Activated CD4-positive, alpha-beta T cell treated with anti-CD3 and anti-CD28 coated beads for 36 hours (primary cell): ENCODE measurements at regions not wholly inside any gene's neighbourhood (a gene's known extent, or its start where the extent isn't known, plus 50 kb on each side); places are given as distances from the start of the nearest gene placed in this dataset.

Source experiments
- ATAC-seq: fragments of 200-7000 bp; cut with Tn5 transposase; one replicate; pipeline ENCODE4 v1.10.0; 2021; ENCODE audit warnings: mild to moderate bottlenecking, moderate library complexity
- CTCF ChIA-PET: fragments of 350-600 bp; sonication (Branson Sonifier 250); formaldehyde crosslinking; loops from one replicate; lab custom pipeline; 2021; ENCODE audit warnings: antibody characterized with exemption; lab: Charles Lee
- POLR2A ChIA-PET: fragments of 350-600 bp; sonication (Branson Sonifier 250); formaldehyde crosslinking; loops from one replicate; lab custom pipeline; 2021; ENCODE audit warnings: antibody characterized with exemption, inconsistent platforms; lab: Charles Lee
- DNase-seq: peaks from one replicate; pipeline ENCODE4 v3.0.0-alpha.2; 2020
- H3K27ac Mint-ChIP-seq: one replicate; pipeline ENCODE4 v1.8.0; 2021; ENCODE audit warnings: mixed read lengths
- H3K27me3 Mint-ChIP-seq: one replicate; pipeline ENCODE4 v1.8.0; 2021; ENCODE audit warnings: mixed read lengths
- H3K36me3 Mint-ChIP-seq: one replicate; pipeline ENCODE4 v1.8.0; 2021; ENCODE audit warnings: low read depth, mixed read lengths
- H3K4me1 Mint-ChIP-seq: one replicate; pipeline ENCODE4 v1.8.0; 2021; ENCODE audit warnings: mixed read lengths
- H3K4me3 Mint-ChIP-seq: one replicate; pipeline ENCODE4 v1.8.0; 2021; ENCODE audit warnings: mild to moderate bottlenecking, moderate library complexity, mixed read lengths
- H3K9me3 Mint-ChIP-seq: one replicate; pipeline ENCODE4 v1.8.0; 2021; ENCODE audit warnings: low read depth, mixed read lengths
- intact Hi-C, 2 experiments: fragments of 100-400 bp; cut with DNase I in 1 of 2; cut with micrococcal nuclease in 1 of 2; formaldehyde crosslinking; loops; one replicate each; pipeline versions ENCODE4 v1.14.2 to v1.15.1; 2022 to 2024; cut with DNase I, micrococcal nuclease

DNA sequence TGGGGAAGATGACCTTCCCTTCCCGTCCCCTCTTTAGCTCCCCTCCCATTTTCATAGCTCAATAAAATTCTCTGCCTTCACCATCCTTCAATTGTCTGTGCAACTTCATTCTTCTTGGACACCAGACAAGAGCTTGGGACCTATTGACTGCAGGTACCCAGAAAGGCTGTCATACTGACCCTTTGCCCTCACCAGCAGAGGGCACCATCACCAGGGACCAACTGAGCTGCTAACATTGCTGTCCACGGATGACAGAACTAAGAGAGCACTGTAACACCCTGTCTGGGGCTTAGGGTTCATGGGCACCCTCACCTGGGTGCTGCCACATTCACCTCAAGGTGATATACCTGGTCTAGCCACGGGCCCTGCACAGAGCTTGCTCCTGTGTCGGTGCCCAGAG lies 141.3 kb upstream of the VCX3B start:
- peak; percentile 3 for DNase-seq
- no peaks in the 10 kb centered on the region for H3K4me1 Mint-ChIP-seq
- CTCF ChIA-PET = interaction anchor here (0.6 kb wide), 1 partner anchor 71 kb away, joined by 4 read pairs; no protein-coding TSS in a partner anchor
- no peak overlapping the region for H3K27ac Mint-ChIP-seq
- no peak for ATAC-seq
- peaks cover 7% of the 10 kb centered on the region for H3K9me3 Mint-ChIP-seq
- H3K4me3 Mint-ChIP-seq = no peak overlapping the region
- POLR2A ChIA-PET = no interaction called here
- no peaks in the 10 kb centered on the region for H3K36me3 Mint-ChIP-seq
- H3K27me3 Mint-ChIP-seq = no peaks in the 10 kb centered on the region
- intact Hi-C loops = no loop called here

DNA sequence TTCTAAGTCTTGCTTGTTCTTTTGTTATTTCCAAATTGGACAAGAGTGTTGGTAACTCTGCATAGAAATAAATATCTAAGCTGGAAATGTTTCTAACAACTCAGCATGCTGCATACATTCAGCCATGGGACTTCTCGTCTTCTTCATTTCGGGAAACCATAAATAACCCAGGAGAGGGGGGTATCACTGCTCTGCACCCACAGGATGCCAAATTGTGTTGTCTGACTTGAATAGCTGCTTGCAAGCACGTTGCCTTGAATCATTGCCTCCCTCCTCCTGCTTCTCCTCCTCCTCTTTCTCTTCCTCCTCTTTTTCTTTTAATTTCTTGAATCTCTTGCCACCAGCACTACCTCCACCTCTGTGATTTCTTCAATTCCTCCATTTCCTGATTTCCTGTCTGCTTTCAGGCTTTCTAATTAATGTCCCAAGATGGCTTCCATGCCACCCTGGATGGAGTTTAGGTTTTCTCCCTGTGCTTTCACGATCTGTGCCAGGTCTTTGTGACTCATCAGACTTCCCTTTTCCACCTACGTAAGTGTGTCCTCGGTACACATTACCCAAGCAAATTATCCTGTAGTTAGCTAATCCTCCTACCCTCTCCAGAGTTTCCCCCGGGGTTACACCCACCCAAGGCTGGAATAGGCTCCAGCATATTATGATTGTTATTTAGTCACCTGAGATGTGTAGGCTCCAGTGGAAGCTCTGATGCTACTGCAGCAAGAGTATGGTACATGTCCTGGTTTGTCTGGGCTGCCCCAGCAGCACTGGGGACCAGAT lies 122.6 kb upstream of the VCX3B start:
- intact Hi-C loops = no loop called here
- no peak for DNase-seq
- CTCF ChIA-PET = no interaction called here
- Mint-ChIP-seq H3K36me3 (no peaks in the 10 kb centered on the region), H3K4me3 (no peak overlapping the region), H3K27ac (no peak overlapping the region), H3K27me3 (no peaks in the 10 kb centered on the region), H3K9me3 (peaks cover 4% of the 10 kb centered on the region), H3K4me1 (no peaks in the 10 kb centered on the region)
- POLR2A ChIA-PET = no interaction called here
- no peak for ATAC-seq

DNA sequence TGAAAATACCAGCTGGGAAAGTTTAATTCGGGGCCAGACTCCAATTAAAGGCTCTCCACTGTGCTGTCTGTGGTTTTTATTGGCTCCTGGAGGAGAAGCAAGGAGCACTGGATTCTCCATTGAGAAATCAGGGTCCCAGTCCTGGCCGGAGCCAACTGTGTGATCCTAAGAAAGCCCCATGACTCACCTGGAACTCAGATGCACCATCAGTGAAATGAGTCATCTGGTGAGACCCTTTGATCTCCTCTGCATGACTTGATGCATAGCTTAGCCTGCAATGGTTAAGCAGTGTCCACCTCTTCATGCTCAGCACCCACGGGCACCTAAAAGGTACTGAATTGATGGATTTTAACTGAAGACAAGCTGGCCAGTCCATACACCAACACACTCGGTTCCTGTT lies 119.2 kb upstream of the VCX3B start:
- Mint-ChIP-seq H3K4me3 (no peak overlapping the region), H3K9me3 (no peaks in the 10 kb centered on the region), H3K4me1 (no peaks in the 10 kb centered on the region), H3K36me3 (no peaks in the 10 kb centered on the region), H3K27me3 (no peaks in the 10 kb centered on the region), H3K27ac (no peak overlapping the region)
- ATAC-seq (no peak), DNase-seq (no peak)
- intact Hi-C loops = no loop called here
- ChIA-PET POLR2A (no interaction called here), CTCF (no interaction called here)

DNA sequence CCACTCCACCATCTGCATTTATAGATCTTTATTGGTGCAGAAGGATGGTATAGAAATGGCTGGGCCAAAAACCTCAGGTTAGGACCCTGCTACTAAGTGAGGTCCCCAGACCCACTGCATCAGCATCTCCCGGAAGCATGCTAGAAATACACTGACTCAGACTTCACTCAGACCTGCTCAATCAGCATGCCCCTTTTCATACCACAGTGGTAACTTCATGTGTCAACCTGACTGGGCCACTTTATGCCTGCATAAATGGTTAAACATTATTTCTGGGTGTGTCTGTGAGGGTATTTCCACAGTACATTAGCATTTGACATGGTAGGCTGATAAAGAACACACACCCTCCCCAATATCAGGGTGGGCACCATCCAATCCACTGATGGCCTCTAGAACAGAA lies 118.6 kb upstream of the VCX3B start:
- Mint-ChIP-seq H3K4me3 (no peak overlapping the region), H3K27me3 (no peaks in the 10 kb centered on the region), H3K9me3 (no peaks in the 10 kb centered on the region), H3K36me3 (no peaks in the 10 kb centered on the region), H3K4me1 (no peaks in the 10 kb centered on the region), H3K27ac (no peak overlapping the region)
- ATAC-seq (no peak), DNase-seq (no peak)
- ChIA-PET CTCF (no interaction called here), POLR2A (no interaction called here)
- intact Hi-C loops = no loop called here

DNA sequence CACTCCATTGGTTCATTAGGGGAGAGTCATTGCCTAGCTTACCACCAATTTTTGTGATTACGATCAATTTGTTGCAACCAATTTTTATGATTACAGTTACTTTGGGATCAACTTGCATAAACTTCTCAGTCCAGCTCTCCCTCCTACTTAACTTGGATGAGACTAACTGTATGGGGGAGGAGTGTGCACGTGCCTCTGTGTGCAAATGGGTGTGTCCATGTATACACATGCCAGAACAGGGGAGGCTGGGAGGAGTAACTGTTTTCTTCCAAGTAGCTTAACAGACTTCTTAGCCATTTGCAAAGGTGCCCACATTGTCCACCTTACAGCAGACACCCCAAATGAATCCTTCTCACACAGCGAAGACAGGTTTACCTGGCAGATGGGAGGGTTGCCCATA lies 117.7 kb upstream of the VCX3B start:
- ChIA-PET POLR2A (no interaction called here), CTCF (no interaction called here)
- ATAC-seq (no peak), DNase-seq (no peak)
- Mint-ChIP-seq H3K36me3 (no peaks in the 10 kb centered on the region), H3K27me3 (no peaks in the 10 kb centered on the region), H3K27ac (no peak overlapping the region), H3K4me3 (no peak overlapping the region), H3K4me1 (no peaks in the 10 kb centered on the region), H3K9me3 (no peaks in the 10 kb centered on the region)
- intact Hi-C loops = no loop called here

DNA sequence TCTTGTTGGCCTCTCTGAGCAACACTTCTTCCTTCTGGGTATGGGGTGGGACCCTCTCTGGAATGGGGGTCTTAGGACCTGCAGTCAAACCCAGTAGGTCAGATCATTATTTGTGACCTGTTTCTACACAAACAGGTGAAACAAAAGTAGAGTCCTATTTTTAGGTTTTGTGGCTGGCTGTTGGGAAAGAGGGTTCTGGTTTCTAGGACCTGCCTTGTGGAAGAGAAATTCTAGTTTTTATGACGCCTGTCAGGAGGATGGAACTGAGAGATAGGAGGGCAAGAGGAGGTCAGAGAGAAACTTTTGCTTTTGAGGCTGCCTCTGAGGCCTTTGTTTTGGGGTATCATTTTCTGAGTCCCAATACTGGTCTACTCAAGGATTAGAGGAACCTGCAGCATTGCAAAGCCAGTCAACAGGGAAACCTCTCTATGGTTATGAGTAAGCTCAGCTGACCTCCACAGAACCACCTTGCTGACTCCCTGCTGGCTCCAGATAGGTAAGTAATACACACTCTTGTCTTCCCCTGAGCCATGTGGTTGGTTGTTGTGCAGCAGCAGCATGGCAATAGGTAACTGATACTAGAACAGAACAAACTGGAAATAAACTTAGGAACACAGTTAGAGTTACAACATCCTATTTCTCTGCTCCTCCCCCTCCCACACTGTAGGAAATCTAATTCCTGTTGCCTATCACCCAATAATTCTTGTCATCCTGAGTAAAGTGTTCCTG lies 114.7 kb upstream of the VCX3B start:
- Mint-ChIP-seq H3K9me3 (no peaks in the 10 kb centered on the region), H3K27me3 (no peaks in the 10 kb centered on the region), H3K27ac (no peak overlapping the region), H3K36me3 (no peaks in the 10 kb centered on the region), H3K4me1 (no peaks in the 10 kb centered on the region), H3K4me3 (no peak overlapping the region)
- intact Hi-C loops = no loop called here
- CTCF ChIA-PET = no interaction called here
- POLR2A ChIA-PET = no interaction called here
- no peak for ATAC-seq
- no peak for DNase-seq

DNA sequence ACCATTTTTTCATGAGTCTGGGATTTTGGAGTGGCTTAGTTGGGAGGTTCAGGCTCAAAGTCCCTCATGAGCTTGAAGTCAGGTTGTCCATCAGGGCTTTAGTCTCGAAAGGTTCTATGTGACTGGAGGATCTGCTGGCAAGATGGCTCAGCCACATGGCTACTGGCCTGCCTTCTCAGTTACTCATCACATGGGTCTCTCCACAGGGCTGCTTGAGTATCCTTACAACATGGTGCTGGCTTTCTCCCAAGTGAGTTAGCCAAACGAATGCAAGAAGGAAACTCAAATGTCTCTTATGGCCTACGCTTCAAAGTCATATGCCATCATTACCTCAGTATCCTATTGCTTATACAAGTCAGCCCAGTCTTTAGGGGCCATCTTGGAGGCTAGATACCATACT lies 106.3 kb upstream of the VCX3B start:
- POLR2A ChIA-PET = no interaction called here
- no peak overlapping the region for H3K4me3 Mint-ChIP-seq
- CTCF ChIA-PET = no interaction called here
- no peak for ATAC-seq
- no peak for DNase-seq
- no peak overlapping the region for H3K27ac Mint-ChIP-seq
- H3K9me3 Mint-ChIP-seq = no peaks in the 10 kb centered on the region
- H3K4me1 Mint-ChIP-seq = no peaks in the 10 kb centered on the region
- intact Hi-C loops = no loop called here
- H3K27me3 Mint-ChIP-seq = no peaks in the 10 kb centered on the region
- H3K36me3 Mint-ChIP-seq = no peaks in the 10 kb centered on the region

DNA sequence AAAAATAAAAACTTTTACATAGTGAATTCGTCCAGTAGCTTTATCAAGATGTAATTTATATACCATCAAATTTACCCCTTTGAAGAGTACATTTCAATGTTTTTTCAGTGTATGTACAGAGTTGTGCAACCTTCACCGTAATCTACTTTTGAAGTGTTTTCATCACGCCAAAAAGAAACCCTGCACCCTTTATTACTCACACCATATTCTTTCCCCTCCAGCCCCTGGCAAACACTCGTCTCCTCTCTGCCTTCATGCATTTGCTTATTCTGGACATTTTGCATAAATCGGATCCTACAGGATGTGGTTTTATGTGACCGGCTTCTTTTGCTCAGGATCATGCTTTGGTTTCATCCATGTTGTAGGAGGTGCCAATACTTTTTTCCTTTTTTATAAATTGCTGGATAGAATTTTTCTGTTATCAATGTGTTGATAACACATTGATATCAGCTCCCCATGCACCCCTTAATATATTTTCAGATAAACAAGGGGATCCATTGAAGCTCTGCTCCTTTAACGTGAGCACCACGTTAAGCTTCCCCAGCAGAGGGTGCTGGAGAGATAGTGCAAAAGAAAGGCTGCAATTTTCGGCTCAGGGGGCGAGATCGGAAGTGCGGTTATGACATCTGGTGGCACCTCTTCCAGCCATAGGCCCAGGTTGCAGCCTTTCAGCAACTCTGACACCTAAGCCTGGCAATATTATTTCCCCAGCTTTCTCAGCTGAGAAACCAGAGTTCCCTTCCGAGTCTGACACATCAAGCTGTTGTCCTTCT lies 100.1 kb upstream of the VCX3B start:
- no peaks in the 10 kb centered on the region for H3K36me3 Mint-ChIP-seq
- intact Hi-C loops = no loop called here
- ChIA-PET CTCF (interaction anchor here (0.7 kb wide), 1 partner anchor 32 kb away, joined by 3 read pairs; no protein-coding TSS in a partner anchor), POLR2A (no interaction called here)
- no peaks in the 10 kb centered on the region for H3K27me3 Mint-ChIP-seq
- ATAC-seq = no peak
- H3K9me3 Mint-ChIP-seq = peaks cover 1% of the 10 kb centered on the region
- H3K4me3 Mint-ChIP-seq = no peak overlapping the region
- DNase-seq = peak; percentile 4
- H3K27ac Mint-ChIP-seq = no peak overlapping the region
- H3K4me1 Mint-ChIP-seq = no peaks in the 10 kb centered on the region

DNA sequence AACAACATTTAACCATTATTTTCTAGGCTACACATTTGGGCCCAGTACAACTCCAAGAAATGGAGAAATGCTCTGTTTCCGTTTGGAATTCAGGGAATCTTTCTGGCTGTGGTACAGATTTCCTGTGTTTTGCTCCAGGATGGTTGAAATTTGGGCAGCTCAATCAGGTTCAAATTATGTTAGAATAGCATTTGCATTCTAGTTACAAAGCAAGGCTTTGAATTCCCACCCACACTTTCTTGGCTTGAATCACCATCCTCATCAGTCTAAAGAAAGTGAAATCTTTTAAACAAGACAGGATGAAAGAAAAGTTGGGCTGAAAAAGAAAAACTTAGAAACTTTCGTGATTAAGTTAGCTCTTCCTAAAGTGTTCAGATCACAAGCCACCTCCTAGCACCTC lies 98.1 kb upstream of the VCX3B start:
- H3K4me1 Mint-ChIP-seq = no peaks in the 10 kb centered on the region
- POLR2A ChIA-PET = no interaction called here

DNA sequence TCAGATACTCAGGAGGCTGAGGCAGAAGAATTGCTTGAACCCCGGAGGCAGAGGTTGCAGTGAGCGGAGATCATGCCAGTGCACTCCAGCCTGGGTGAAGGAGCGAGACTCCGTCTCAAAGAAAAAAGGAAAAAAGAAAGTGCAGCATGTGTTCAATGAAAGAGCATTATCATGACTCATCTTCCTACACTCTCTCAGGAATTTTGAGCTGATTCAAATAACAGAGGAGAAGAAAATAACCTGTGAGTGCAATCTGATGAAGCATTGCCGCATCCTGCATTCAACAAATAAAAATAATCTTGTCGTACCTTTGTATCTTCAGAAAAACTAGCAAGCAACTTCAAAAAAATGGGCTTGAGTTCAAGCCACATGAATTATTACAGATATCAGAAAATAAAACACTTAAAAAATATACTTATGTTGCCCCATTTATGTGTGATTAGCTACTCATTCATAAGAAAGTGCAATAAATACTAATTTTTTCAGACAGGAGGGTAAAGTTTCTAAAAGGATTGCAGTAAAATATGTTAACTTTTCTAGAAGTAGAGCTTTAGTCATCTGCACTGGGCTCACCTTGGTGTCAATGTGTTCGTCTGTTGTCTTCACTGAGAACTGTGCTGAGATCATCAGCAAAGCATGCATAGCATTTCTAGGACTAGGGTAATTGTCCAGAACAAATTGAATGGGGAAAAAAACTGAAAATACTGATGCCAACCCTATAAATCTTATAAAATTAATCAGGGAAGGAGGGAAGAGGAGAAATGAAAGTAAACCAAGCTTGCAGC lies 90.4 kb upstream of the VCX3B start:
- Mint-ChIP-seq H3K9me3 (peaks cover 11% of the 10 kb centered on the region), H3K27me3 (no peaks in the 10 kb centered on the region), H3K27ac (no peak overlapping the region), H3K4me3 (no peak overlapping the region), H3K4me1 (no peaks in the 10 kb centered on the region), H3K36me3 (no peaks in the 10 kb centered on the region)
- DNase-seq (no peak), ATAC-seq (no peak)
- ChIA-PET POLR2A (no interaction called here), CTCF (no interaction called here)
- intact Hi-C loops = no loop called here

More for the DNA sequence above, 98.1 kb upstream of the VCX3B start:
- DNase-seq (no peak), ATAC-seq (no peak)
- no peak overlapping the region for H3K4me3 Mint-ChIP-seq
- CTCF ChIA-PET = no interaction called here
- H3K36me3 Mint-ChIP-seq = no peaks in the 10 kb centered on the region
- intact Hi-C loops = no loop called here
- no peak overlapping the region for H3K27ac Mint-ChIP-seq
- peaks cover 6% of the 10 kb centered on the region for H3K9me3 Mint-ChIP-seq
- no peaks in the 10 kb centered on the region for H3K27me3 Mint-ChIP-seq

DNA sequence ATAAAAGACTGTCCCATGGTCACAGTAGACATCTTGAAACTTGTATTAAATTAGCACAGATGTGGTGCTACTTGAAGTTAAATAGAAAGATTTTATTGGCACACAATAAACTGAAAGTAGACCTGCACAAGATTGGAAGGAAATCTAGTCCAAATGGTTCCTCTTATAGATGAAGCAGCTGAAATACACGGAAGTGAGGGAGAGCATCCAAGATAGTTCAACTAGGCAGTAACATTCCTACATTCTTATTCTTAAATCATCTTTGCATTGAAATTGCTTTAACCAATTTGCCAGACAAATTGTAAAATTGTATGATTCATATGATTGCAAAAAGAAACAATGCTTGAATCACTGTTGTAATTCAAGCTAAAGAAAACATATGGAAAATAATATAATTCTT lies 87.6 kb upstream of the VCX3B start:
- intact Hi-C loops = no loop called here
- H3K9me3 Mint-ChIP-seq = peaks cover 10% of the 10 kb centered on the region
- no peak for DNase-seq
- H3K4me3 Mint-ChIP-seq = no peak overlapping the region
- H3K36me3 Mint-ChIP-seq = no peaks in the 10 kb centered on the region
- no peaks in the 10 kb centered on the region for H3K27me3 Mint-ChIP-seq
- CTCF ChIA-PET = no interaction called here
- H3K27ac Mint-ChIP-seq = no peak overlapping the region
- ATAC-seq = no peak
- no peaks in the 10 kb centered on the region for H3K4me1 Mint-ChIP-seq
- POLR2A ChIA-PET = no interaction called here
